PC-3 (cell line): ENCODE measurements at regions not wholly inside any gene's neighbourhood (a gene's known extent, or its start where the extent isn't known, plus 50 kb on each side); places are given as distances from the start of the nearest gene placed in this dataset.

Experiments
- ATAC-seq: fragments of 200-7000 bp; cut with Tn5 transposase; 2 replicates; pipeline ENCODE4 v1.9.1; 2020; ENCODE audit warnings: mild to moderate bottlenecking, moderate library complexity
- BruUV-seq: library from RNA; stranded (reverse); fragments of 400-500 nt; replicated peaks from 2 replicates; lab custom pipeline; 2021; lab: Mats Ljungman, UMichigan
- CTCF ChIA-PET: fragments of 300-600 bp; sonication (Branson Sonifier 250); formaldehyde crosslinking; loops from one replicate; lab custom pipeline; 2022; ENCODE audit warnings: antibody characterized with exemption; lab: Charles Lee
- POLR2A ChIA-PET: fragments of 300-600 bp; sonication (Branson Sonifier 250); formaldehyde crosslinking; loops from one replicate; lab custom pipeline; 2022; ENCODE audit warnings: antibody characterized with exemption; ENCODE audit not compliant: unreplicated experiment; lab: Charles Lee
- DNase-seq: peaks from one replicate; pipeline ENCODE4 v3.0.0-alpha.2; 2015
- H2AFZ ChIP-seq: fragments of 300-600 bp; sonication (generic); 2 replicates; pipeline ENCODE4 v1.6.0; 2016; ENCODE audit warnings: antibody characterized with exemption, low read length
- H3F3A ChIP-seq: fragments of 300-600 bp; sonication (generic); one replicate; pipeline ENCODE4 v1.6.0; 2017; ENCODE audit warnings: antibody characterized with exemption, low read length, control low read depth, mild to moderate bottlenecking; ENCODE audit not compliant: unreplicated experiment
- H3K27ac ChIP-seq: fragments of 300-600 bp; sonication (generic); 2 replicates; pipeline ENCODE4 v1.5.1; 2016; ENCODE audit warnings: mild to moderate bottlenecking, low read length
- H3K27me3 ChIP-seq: fragments of 300-600 bp; sonication (generic); 2 replicates; pipeline ENCODE4 v1.6.1; 2016; ENCODE audit warnings: low read length, mixed read lengths
- H3K36me3 ChIP-seq: fragments of 300-600 bp; sonication (generic); 2 replicates; pipeline ENCODE4 v1.6.1; 2016; ENCODE audit warnings: low read depth, mixed run types, low read length, mixed read lengths
- H3K4me1 ChIP-seq: fragments of 300-600 bp; sonication (generic); 2 replicates; pipeline ENCODE4 v1.5.1; 2016; ENCODE audit warnings: low read length; ENCODE audit not compliant: insufficient read depth
- H3K4me2 ChIP-seq: fragments of 300-600 bp; sonication (generic); 2 replicates; pipeline ENCODE4 v1.6.0; 2016; ENCODE audit warnings: low read length
- H3K4me3 ChIP-seq: fragments of 300-600 bp; sonication (generic); 2 replicates; pipeline ENCODE4 v1.5.1; 2016; ENCODE audit warnings: mild to moderate bottlenecking, low read length, mixed read lengths
- H3K79me2 ChIP-seq: fragments of 300-600 bp; sonication (generic); 2 replicates; pipeline ENCODE4 v1.6.1; 2017; ENCODE audit warnings: low read length, mixed read lengths
- H3K9ac ChIP-seq: fragments of 300-600 bp; sonication (generic); 2 replicates; pipeline ENCODE4 v1.6.0; 2016; ENCODE audit warnings: mild to moderate bottlenecking, low read length
- H3K9me2 ChIP-seq: fragments of 300-600 bp; sonication (generic); replicated peaks from 2 replicates; pipeline ENCODE4 v1.6.1; 2016; ENCODE audit warnings: mixed run types, low read length, mixed read lengths
- H3K9me3 ChIP-seq: fragments of 300-600 bp; sonication (generic); 2 replicates; pipeline ENCODE4 v1.6.1; 2016; ENCODE audit warnings: low read length, mixed read lengths
- H4K20me1 ChIP-seq: fragments of 300-600 bp; sonication (generic); 2 replicates; pipeline ENCODE4 v1.6.1; 2016; ENCODE audit warnings: low read length, mixed read lengths
- EZH2 ChIP-seq: fragments of 300-600 bp; sonication (generic); IDR thresholded peaks from one replicate; pipeline ENCODE4 v1.6.1; 2017; ENCODE audit warnings: antibody characterized with exemption, mild to moderate bottlenecking, low read length; ENCODE audit not compliant: unreplicated experiment
- EZH2phosphoT487 ChIP-seq: fragments of 300-600 bp; sonication (generic); IDR thresholded peaks from 2 replicates; pipeline ENCODE4 v1.6.1; 2018; ENCODE audit warnings: mild to moderate bottlenecking, antibody characterized with exemption, low read length, borderline replicate concordance
- intact Hi-C: fragments of 100-400 bp; cut with micrococcal nuclease; formaldehyde crosslinking; loops from 2 replicates; pipeline ENCODE4 v1.9.0; 2023
- TF ChIP-seq, protein P1 (sequence below): fragments of 300-600 bp; sonication (generic); conservative IDR thresholded peaks from 2 replicates; pipeline ENCODE4 v1.5.1; 2017; ENCODE audit warnings: antibody characterized with exemption, low read depth, mild to moderate bottlenecking, low read length

DNA sequence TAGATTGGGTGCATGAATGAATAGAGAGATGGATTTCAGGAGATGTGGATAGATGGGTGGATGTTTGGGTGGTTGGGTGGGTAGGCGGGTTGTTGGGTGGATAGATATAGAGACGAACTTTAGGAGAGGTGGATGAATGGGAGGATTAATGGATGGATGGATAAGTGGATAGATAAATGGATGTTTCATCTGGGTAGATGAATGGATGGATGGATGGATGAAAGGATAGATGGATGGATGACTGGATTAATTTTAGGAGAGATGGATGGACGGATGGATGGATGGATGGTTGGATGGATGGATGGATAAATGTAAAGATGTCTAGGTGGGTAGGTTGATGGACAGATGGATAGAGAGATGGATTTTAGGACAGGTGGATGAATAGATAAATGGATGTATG is 511.3 kb downstream of the MIAT start:
- no TSS peak for BruUV-seq
- Histone ChIP-seq H3F3A (no peaks in the 10 kb centered on the region), H3K9me3 (no peaks in the 10 kb centered on the region), H3K4me3 (no peak overlapping the region), H4K20me1 (no peaks in the 10 kb centered on the region), H2AFZ (no peak overlapping the region), H3K4me2 (no peak overlapping the region), H3K79me2 (no peaks in the 10 kb centered on the region), H3K9ac (no peak overlapping the region), H3K27me3 (peaks cover 16% of the 10 kb centered on the region; the same call in 1 of the 2 replicates), H3K9me2 (no peaks in the 10 kb centered on the region), H3K27ac (no peak overlapping the region), H3K4me1 (no peaks in the 10 kb centered on the region), H3K36me3 (no peaks in the 10 kb centered on the region)
- TF ChIP-seq, protein P1, sequence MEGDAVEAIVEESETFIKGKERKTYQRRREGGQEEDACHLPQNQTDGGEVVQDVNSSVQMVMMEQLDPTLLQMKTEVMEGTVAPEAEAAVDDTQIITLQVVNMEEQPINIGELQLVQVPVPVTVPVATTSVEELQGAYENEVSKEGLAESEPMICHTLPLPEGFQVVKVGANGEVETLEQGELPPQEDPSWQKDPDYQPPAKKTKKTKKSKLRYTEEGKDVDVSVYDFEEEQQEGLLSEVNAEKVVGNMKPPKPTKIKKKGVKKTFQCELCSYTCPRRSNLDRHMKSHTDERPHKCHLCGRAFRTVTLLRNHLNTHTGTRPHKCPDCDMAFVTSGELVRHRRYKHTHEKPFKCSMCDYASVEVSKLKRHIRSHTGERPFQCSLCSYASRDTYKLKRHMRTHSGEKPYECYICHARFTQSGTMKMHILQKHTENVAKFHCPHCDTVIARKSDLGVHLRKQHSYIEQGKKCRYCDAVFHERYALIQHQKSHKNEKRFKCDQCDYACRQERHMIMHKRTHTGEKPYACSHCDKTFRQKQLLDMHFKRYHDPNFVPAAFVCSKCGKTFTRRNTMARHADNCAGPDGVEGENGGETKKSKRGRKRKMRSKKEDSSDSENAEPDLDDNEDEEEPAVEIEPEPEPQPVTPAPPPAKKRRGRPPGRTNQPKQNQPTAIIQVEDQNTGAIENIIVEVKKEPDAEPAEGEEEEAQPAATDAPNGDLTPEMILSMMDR: no peak
- no peak for TF ChIP-seq EZH2phosphoT487
- no peak for TF ChIP-seq EZH2
- no peak for ATAC-seq
- DNase-seq: no peak
- ChIA-PET CTCF (no interaction called here), POLR2A (no interaction called here)
- intact Hi-C loops: no loop called here

DNA sequence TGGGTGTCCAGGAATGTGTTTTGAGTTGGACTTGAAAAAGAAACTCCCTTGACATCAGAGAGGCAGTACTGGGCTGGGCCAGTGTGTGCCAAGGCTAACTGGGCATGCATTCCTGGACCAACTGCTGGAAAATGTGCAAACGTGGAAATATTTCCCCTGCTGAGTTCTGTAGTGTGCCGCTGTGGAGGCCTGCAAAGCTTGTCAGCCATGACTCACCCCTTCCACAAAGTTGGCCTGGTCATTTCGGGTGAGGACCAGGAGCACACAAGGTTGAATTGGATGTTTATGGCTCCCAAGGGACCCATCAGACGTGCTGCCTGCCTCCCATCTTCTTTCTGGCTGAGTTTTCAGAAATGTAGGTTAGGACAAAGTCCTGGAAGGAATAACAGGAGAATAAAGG is 513.1 kb downstream of the MIAT start:
- peaks cover 24% of the 10 kb centered on the region for H3K27me3 ChIP-seq
- ChIA-PET CTCF (no interaction called here), POLR2A (no interaction called here)
- TF ChIP-seq EZH2phosphoT487: no peak
- no peak for TF ChIP-seq EZH2
- TF ChIP-seq, protein P1: no peak
- no peaks in the 10 kb centered on the region for H3K36me3 ChIP-seq
- intact Hi-C loops: no loop called here
- no peak overlapping the region for H3K9ac ChIP-seq
- no TSS peak for BruUV-seq
- DNase-seq (no peak), ATAC-seq (no peak)
- no peak overlapping the region for H3K27ac ChIP-seq
- no peaks in the 10 kb centered on the region for H3K4me1 ChIP-seq
- no peaks in the 10 kb centered on the region for H3K79me2 ChIP-seq
- no peak overlapping the region for H2AFZ ChIP-seq
- H3F3A ChIP-seq: no peaks in the 10 kb centered on the region
- no peak overlapping the region for H3K4me2 ChIP-seq
- no peaks in the 10 kb centered on the region for H4K20me1 ChIP-seq
- H3K9me2 ChIP-seq: no peaks in the 10 kb centered on the region
- no peak overlapping the region for H3K4me3 ChIP-seq
- H3K9me3 ChIP-seq: no peaks in the 10 kb centered on the region

DNA sequence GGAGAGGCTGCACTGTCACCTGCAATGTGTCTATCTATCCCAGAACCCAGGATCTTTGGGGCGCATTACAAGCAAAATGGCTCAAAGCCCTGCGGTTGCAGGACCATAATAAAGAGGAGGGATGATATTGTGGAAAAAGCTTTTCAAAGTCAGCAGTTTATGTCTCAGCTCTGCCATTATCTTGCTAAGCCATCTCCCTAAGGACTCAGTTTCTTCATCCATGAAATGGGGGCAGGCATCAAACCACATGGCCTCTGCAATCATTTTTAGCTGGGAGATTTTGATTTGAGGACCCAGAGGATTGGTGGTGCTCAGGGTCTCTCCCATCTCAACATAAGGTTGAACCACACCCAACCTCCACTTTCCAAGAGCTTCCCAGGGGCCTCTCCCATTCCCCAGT is 513.8 kb downstream of the MIAT start:
- Histone ChIP-seq H2AFZ (no peak overlapping the region), H3K9ac (no peak overlapping the region), H3K9me3 (no peaks in the 10 kb centered on the region), H3K9me2 (no peaks in the 10 kb centered on the region), H3K79me2 (no peaks in the 10 kb centered on the region), H3F3A (no peaks in the 10 kb centered on the region), H3K27me3 (peaks cover 31% of the 10 kb centered on the region), H3K4me2 (no peak overlapping the region), H4K20me1 (no peaks in the 10 kb centered on the region), H3K36me3 (no peaks in the 10 kb centered on the region), H3K4me3 (no peak overlapping the region), H3K27ac (no peak overlapping the region), H3K4me1 (no peaks in the 10 kb centered on the region)
- CTCF ChIA-PET: no interaction called here
- TF ChIP-seq EZH2 (no peak), EZH2phosphoT487 (no peak)
- TF ChIP-seq, protein P1: no peak
- POLR2A ChIA-PET: no interaction called here
- DNase-seq (no peak), ATAC-seq (no peak)
- no TSS peak for BruUV-seq
- intact Hi-C loops: no loop called here
